ENCODE measurements at regions not wholly inside any gene's neighbourhood (a gene's known extent, or its start where the extent isn't known, plus 50 kb on each side); places are given as distances from the start of the nearest gene placed in this dataset.

DNA sequence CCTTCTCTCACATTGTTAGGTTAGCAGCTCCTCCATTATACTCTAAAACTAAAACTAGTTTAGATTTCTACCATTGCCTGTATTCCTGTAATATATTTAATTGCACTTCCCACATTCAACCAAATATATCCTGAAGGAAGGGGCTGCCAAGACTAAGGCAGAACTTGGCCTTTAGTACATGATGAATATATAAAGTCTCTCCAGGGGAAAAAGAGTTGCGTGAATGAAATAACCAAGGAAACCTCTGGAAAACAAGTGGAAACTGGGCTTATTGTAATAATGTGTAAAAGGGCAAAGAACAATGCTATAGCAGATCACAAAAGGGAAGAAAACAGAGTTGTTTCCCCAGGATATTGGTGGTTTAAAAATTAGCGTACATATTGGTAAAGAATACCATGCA, 1012.5 kb upstream of the PRMT6 start:
- intact Hi-C loops (cut with micrococcal nuclease), result no loop called here

DNA sequence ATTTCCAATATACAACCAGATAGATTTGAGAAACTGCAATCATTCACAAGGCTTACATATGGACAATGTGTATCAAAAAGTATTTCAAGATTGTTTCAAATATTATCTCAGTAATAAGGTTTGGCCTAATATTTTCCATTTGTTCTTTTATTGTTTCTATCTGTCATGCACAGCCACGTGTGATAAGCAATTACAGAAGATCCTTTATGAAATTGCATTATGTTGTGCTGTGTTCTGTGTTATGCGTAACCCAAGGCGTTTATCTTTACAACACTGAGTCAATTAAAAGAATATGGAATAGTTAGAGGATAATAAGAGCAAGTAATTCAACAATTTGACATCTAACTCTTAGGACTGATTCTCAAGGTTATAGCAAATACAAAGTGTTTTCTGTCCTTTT, 1009.3 kb upstream of the PRMT6 start:
- intact Hi-C loops (cut with micrococcal nuclease), result no loop called here

DNA sequence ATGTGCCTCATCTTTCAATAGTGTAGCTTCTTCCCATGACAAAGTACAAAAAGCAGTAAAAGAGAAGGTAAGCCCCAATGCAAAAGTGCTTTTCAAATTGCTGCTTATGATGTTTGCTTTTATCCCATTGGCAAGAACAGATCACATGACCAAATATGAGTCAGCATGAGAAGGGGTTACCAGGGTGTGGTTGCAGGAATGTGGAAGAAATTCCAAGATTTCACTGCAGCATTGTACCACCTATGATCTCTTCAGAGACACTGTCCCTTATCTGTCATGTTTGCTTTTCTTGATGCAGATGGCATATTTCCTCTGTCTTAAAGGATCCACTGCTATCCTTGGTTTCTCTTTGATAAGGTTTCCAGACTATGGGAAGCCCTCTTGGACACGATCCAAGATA, 1006.9 kb upstream of the PRMT6 start:
- intact Hi-C loops (cut with micrococcal nuclease), result no loop called here

DNA sequence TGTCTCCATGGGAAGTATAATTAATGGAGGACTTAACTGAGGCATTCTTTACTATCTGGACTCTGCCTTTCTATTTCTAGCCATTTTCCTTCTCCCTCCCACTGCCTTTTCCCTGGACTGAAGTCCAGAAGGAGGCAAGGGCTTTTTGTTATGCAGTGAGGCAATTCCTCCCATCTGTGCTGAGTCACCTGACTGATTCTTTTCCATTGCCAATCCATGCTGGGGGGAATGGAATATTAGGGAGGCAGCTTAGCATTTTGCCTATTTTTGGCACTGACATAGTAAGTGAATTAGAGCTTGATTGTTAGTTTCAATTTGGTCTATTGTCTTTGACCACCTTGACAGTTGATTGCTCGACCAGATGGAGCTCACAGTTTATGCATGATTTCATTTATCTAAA, 1000.6 kb upstream of the PRMT6 start:
- intact Hi-C loops (cut with micrococcal nuclease), result no loop called here

DNA sequence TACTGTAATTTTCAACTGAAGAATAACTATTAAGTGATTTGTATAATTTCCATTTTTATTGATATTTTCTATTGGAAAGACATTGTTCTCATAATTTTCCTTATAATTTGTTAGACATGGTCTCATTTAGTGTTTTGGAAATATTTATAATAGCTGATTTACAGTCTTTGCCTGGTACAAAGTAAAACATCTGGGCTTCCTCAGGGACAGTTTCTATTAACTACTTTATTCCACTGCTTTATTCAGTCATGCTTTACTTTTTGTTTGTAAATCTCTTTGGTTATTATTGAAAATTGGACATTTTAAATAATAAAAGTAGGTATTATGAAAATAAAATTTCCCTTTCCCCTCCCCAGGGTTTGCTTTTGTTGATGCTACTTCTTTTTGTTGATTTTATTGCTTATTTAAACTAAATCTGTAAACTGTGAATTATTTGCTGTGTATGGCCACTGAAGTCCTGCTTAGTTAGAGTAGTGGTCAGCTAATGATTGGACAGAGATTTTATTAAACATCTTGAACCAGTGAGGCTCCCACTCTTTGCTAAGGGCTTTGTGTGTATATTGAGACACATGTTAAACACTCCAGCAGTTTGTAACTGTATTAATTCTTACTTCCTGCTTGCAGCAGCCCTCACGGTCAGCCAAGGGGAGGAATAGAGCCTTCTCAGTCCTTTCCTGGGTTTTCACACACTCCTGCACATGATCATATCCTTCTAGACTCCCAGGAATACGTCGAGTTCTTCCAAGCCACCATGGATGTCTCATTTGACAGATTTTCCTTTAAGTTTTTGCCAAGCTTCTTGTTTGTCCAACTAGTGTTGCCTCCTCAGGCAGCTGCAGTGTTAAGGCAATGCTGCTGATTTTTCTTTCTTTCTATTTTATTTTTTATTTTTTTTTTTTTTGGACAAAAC, 994.6 kb upstream of the PRMT6 start:
- intact Hi-C loops (cut with micrococcal nuclease), result no loop called here

DNA sequence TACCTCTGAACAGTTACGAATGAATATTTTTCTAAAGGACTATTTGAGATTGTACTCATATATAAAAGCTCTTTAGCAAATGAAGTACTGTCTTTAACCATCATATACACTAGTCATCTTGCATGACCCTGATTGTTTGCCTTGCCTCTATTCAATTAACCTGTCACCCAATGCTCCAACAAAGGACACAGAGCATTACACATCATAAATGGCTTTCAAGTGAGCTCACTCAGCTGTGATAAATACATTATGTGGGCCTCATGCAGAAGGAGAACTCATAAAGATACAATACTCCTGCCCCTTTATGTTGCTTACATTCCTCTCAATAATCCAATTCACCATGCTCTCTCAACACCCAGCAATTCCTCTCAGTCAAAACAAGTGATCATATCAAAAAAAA, 993.0 kb upstream of the PRMT6 start:
- intact Hi-C loops (cut with micrococcal nuclease), result no loop called here

DNA sequence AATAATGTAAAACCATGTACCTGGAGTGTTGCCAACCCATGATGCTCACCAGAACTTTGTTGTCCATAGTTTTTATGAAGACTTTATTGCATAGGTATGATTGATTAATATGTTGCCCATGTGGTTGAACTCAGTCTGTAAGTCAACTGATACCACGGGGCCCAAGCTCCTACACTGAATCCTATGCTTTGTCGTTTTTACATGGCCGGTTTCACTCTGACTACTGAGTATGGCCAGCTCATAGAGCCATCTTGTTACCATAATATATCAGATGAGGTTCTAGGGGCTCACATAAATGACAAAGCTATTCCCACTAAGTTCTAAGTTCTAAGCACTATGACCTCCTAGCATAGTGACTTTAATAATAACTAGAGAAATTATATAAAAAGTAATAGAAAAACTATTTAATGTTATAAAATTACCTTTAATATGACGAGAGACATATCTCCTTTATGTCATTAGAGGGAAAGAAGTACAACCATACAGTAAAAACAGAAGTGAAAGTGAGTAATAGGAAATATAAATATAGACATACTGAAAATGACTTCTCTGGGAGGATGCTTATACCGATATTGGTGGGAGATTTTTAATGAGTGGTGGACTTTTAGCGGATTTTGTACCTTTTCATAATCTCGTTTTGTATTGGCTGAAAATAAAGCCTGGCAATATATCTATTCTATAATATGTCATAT, 983.4 kb upstream of the PRMT6 start:
- intact Hi-C loops (cut with micrococcal nuclease), result no loop called here

DNA sequence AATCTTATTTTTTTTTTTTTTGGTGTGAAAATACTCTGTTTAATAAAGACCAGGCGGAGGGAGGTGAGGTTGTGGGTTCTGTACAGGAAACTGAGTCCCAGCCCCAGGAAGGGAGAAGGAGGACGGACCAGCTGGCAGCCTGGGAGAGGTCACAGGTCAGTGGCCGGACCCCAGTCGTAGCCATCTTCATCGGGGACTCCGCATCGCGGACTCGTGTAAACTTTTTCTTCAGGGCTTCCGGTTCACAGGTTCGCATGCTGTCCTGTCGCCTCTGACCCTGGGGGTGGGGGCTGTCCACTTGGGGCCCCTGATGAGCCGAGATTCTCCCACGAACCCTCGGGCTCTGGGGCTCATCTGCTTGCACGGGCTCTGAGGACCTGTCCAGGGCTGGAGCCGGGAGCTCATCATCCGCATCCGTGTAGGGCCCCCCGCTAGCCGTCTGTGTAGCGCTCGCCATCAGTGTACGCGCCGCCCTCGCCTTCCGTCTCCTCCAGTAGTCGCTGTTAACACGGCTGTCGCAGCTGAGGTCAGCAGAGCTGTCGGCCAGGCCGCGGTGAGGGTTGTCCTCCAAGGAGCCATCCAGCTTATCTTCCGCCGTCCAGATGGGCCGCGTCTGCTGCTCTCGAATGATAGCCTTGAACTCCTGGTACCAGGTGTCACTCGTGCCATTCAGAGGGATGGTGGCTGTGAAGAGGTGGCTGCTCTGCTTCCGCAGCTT, 975.7 kb upstream of the PRMT6 start:
- intact Hi-C loops (cut with micrococcal nuclease), result no loop called here

DNA sequence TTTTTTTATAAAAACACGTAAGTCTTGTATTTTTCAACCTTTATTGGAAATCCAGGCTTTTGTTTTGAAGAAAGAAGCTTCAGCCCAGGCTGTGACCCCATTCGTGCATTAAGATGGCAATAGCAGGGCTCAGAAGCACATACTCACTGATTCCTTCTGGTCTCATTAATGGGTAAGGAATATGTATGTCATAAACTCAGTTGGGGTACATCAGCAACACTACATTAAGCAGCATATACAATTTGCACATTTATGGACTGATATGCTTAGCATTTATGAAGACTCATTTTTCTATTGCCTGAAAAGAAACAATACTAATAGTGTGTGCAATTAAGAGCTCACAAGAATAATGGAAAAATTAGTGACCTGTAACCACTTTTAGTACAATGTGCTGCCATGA, 945.4 kb upstream of the PRMT6 start:
- intact Hi-C loops (cut with micrococcal nuclease), result no loop called here

DNA sequence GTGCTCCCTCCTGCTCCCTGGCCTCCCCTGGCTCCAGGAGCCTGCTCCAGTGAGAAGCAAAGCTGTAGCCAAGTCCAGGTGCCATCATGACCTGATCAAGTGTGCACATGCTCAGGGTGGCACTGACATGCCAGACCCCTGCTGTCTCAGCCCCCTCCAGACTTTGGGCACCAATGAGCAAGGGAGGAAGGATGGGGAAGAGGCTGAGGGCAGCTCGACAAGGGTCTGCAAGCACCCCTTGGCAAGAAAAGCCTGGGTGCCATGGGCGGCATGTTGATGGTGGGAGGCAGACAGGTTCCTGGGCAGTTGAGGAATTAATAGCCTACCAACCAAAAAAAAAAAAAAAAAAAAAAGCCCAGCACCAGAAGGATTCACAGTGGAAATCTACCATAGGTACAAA, 942.6 kb upstream of the PRMT6 start:
- intact Hi-C loops (cut with micrococcal nuclease), result no loop called here

DNA sequence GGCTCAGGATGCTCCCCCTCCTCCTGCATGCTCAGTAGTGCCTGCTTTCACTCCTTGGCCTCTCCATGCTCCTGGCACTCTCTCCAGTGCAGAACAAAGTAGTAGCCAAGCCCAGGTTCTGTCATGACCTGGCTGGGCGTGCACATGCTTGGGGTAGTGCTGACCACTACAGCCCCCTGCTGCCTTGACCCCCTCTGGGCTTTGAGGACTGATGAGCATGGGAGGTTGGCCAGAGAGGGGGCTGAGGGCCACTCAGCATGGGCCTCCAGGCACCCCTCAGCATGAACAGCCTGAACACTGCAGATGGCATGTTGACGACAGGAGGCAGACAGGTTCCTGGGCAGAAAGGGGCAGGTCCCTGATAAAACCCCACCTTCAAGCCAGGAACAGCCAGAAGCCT, 935.7 kb upstream of the PRMT6 start:
- intact Hi-C loops (cut with micrococcal nuclease), result no loop called here

DNA sequence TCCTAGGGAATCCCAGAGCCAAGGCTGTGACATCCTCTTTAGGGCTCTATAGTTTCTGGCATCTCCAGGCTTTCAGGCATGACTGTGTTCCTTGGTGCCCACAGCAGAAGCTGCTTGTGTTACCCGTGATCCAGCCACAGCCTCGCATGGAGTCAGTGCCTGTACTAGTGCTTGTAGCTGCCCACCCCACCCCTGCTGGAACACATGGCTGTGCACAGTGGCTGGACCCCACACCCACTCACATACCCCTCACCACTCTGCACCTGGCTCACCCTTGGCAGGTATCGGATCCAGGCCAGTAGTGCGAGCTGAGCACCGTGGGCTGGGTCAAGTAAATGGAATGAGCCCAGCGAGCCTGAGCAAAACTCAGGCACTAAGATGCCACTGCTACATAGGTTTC, 934.7 kb upstream of the PRMT6 start:
- intact Hi-C loops (cut with micrococcal nuclease), result no loop called here

DNA sequence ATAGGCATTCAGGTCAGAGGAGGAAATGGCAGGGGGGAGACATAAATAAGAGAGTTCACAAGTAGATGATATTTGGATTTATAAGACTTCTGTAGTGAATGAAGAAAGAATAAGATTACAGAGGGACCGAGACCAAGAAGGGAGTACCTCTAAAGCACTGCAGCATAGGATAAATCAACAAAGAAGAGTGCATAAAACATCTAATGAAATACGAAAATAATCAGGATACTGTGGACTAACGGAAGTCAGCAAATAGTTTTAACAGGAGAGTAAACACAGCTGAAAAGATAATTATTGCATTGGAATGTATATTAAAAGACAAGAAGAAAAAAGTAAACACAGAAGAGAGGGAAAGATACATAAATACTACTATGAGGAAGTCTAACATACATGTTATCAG, 921.9 kb upstream of the PRMT6 start:
- intact Hi-C loops (cut with micrococcal nuclease), result no loop called here

DNA sequence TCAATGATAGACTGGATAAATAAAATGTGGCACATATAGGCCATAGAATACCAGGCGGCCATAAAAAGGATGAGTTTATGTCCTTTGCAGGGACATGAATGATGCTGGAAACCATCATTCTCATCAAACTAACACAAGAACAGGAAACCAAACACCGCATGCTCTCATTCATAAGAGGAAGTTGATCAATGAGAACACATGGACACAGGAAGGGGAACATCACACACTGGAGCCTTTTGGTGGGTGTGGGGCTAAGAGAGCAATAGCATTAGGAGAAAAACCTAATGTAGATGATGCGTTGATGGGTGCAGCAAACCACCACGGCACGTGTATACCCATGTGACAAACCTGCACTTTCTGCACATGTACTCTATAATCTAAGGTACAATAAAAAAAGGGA, 883.4 kb upstream of the PRMT6 start:
- intact Hi-C loops (cut with micrococcal nuclease), result no loop called here

DNA sequence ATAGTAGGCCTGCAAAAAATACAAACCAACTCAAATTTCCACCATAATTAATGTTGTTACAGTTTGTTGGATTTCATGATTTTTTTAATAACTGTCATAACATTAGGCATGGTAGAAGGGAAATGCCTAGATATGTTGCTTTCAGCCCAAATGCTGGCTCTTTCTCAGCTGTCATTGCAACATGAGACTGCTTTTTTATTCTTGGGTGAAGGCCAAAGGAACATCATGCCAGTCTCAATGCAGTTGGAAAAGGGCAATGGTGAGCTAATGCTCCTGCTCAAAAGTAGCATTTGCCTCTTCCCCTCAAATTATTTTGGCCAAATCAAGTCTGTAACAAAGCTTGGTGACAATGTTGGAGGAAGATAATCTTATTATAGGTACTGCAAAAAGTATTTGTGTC, 877.7 kb upstream of the PRMT6 start:
- intact Hi-C loops (cut with micrococcal nuclease), result no loop called here

DNA sequence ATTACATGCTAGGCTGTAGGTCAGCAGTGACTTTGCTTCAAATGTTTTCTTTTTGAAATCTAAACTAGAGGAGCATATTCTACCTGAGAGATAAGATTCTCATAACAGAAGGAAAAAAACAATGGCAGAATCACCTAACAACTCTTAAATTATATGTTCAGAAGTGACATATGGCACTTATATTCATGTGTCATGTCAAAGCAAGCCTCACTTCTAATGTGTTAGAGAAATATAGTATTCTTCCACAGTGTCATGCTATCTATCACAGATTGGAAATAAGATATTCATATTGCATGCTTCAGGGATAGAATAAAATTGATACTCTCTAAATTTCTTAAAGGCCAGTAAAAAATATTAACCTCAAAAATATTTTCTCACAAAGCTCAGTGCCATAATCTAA, 874.6 kb upstream of the PRMT6 start:
- intact Hi-C loops (cut with micrococcal nuclease), result no loop called here

DNA sequence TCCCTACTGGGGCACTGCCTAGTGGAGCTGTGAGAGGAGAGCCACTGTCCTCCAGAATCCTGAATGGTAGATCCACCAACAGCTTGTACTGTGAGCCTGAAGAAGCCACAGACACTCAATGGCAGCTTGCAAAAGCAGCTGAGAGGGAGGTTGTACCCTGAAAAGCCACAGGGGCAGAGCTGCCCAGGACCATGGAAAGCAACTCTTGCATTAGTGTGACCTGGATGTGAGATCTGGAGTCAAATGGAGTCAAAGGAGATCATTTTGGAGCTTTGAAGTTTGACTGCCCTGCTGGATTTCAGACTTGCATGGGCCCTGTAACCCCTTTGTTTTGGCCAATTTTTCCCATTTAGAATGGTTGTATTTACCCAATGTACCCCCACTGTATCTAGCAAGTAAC, 871.4 kb upstream of the PRMT6 start:
- intact Hi-C loops (cut with micrococcal nuclease), result no loop called here

DNA sequence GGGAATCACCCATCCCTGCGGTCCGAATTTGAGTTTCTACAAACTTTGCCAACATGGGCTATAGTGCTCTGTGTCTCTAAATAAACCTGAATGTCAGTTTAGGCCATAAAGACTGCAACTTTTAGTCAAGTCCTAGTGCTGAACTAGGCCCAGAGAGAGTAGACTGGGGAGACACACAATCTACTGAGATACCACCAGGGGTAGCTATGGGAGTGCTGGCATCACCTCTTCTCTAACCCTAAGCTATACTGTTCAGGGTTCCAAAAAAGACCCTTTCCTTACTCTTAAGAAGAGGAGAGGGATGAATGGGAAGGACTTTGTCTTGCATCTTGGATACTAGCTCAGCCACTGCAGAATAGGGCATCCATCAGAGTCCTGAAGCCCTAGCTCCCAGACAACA, 866.7 kb upstream of the PRMT6 start:
- intact Hi-C loops (cut with micrococcal nuclease), result no loop called here

DNA sequence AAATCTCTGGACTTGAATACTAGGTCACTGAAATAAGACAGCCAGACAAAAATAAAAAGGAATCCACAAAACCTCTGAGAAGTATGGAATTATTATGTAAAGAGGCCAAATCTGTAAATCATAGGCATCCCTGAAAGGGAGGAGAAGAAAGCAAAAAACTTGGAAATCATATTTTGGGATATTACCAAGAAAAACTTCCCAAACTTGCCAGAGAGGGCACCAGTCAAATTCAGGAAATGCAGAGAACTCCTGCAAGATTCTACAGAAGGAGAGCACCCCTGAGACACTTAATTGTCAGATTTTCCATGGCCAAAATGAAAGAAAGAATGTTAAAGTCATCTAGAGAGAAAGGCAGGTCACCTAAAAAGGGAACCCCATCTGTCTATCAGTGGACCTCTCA, 862.3 kb upstream of the PRMT6 start:
- intact Hi-C loops (cut with micrococcal nuclease), result no loop called here

DNA sequence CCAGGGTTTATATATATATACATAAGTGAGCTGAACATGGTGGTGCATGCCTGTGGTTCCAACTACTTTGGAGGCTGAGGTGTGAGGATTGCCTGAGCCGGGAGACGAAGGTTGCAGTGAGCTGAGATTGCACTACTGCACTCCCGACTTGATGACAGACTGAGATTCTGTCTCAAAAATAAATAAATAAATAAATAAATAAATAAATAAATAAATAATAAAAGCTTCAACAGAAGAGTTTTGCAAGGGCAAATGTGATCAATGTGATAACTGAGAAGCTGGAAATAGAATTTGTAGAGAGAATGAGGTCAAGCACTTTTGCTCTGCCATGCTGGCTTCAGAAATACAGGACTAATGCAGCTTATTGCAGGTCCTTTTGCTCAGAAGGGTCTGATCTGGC, 855.8 kb upstream of the PRMT6 start:
- intact Hi-C loops (cut with micrococcal nuclease), result no loop called here

DNA sequence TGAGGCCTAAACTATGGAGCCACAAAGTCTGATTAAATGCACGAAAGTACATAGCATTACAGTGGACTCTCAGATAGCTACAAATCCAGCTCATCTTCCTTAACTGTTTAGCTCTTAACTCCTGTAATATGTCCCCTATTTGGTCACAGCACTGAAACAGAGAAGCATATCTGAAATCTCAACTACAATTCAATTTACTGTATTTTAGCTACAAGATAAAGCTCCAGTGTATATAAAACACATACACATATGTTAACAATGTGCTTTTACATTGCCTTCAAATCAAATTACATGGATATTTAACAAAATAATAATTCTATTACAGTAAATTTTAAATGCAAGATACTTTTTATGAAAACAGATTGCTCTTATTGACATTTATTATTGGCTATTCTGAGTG, 849.3 kb upstream of the PRMT6 start:
- intact Hi-C loops (cut with micrococcal nuclease), result no loop called here

DNA sequence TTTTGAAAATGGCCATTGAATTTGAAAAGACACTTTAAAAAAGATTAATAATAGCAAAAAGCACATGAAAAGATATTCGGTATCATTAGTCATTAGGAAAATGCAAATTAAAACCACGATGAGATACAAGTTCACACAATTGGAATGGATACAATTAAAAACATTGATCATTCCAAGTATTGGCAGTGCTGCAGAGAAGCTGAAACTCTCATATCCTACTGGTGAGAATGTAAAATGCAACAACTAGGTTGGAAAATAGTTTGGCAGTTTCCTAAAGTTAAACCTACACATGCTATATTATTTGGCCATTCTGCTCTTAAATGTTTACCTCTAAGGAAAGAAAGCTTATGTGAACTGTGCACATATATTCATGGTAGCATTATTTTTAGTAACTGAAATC, 838.7 kb upstream of the PRMT6 start:
- intact Hi-C loops (cut with micrococcal nuclease), result no loop called here
